Tibial nerve (tissue), 4 donors: ENCODE measurements at regions not wholly inside any gene's neighbourhood (a gene's known extent, or its start where the extent isn't known, plus 50 kb on each side); places are given as distances from the start of the nearest gene placed in this dataset.

Experiments
- DNase-seq, 2 donors: peaks; one replicate each; pipeline ENCODE4 v3.0.0-alpha.2; 2019; ENCODE audit warnings: low spot score in 2 of 2
- H3K27ac ChIP-seq, 4 donors: fragments of 200-600 bp; sonication (generic) in 3 of 4; one replicate each; pipeline ENCODE4 v1.5.1; 2017 to 2019; ENCODE audit warnings: mild to moderate bottlenecking in 1 of 4
- H3K27me3 ChIP-seq, 2 donors: fragments of 200-600 bp; sonication (generic) in 1 of 2; one replicate each; pipeline versions ENCODE4 v1.5.1 to v1.6.0; 2017 to 2019
- H3K36me3 ChIP-seq, 3 donors: fragments of 200-600 bp; sonication (generic); one replicate each; pipeline ENCODE4 v1.5.1; 2018 to 2019
- H3K4me1 ChIP-seq, 4 donors: fragments of 200-600 bp; sonication (generic) in 3 of 4; one replicate each; pipeline ENCODE4 v1.5.1; 2017 to 2019
- H3K4me3 ChIP-seq, 4 donors: fragments of 200-600 bp; sonication (generic) in 3 of 4; one replicate each; pipeline ENCODE4 v1.5.1; 2017 to 2019; ENCODE audit warnings: mild to moderate bottlenecking in 1 of 4, moderate library complexity in 1 of 4
- H3K9me3 ChIP-seq, 4 donors: fragments of 200-600 bp; sonication (generic) in 3 of 4; one replicate each; pipeline ENCODE4 v1.5.1; 2017 to 2019
- EP300 ChIP-seq, 2 donors: sonication (generic); formaldehyde crosslinking; IDR thresholded peaks; one replicate each; pipeline ENCODE4 v1.6.1; 2017; ENCODE audit warnings: antibody characterized with exemption in 2 of 2, mild to moderate bottlenecking in 1 of 2
- POLR2A ChIP-seq, 2 donors: fragments of 450-650 bp; IDR thresholded peaks; one replicate each; pipeline ENCODE4 v1.6.1; 2017; ENCODE audit warnings: antibody characterized with exemption in 2 of 2, mild to moderate bottlenecking in 2 of 2, moderate library complexity in 2 of 2
- WGBS, 2 donors: methylation state at CpG; one replicate each; pipeline ENCODE4 v1.1.5; 2018; 5-methylcytosine and 5-hydroxymethylcytosine counted together
- TF ChIP-seq, protein P1 (sequence below), 5 experiments: fragments of 200-600 bp in 3 of 5; fragments of 450-650 bp in 2 of 5; sonication (generic) in 3 of 5; IDR thresholded peaks; one replicate each; pipeline ENCODE4 v1.5.1; 2016 to 2019; ENCODE audit warnings: antibody characterized with exemption in 5 of 5, mild to moderate bottlenecking in 3 of 5, moderate library complexity in 2 of 5

DNA sequence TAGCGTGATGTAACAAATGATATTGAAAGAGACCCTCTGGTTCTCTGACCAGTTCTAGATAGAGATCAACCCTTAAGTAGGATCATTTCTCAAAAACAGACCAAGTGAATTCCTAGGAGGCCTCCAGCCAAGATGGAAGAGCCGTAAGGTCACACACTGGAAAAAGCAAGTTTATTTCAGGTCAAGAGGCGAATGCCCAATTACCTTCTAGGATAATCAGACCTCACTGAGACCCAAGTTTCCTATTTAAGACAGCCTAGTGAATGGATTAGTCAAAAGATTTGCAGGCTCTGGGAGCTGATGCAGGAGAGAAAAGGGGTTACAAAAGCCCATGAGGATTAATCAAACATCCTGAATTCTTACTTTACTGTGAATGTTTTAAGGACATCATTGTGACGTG is 486.1 kb upstream of the NRP1 start:
- TF ChIP-seq, protein P1, sequence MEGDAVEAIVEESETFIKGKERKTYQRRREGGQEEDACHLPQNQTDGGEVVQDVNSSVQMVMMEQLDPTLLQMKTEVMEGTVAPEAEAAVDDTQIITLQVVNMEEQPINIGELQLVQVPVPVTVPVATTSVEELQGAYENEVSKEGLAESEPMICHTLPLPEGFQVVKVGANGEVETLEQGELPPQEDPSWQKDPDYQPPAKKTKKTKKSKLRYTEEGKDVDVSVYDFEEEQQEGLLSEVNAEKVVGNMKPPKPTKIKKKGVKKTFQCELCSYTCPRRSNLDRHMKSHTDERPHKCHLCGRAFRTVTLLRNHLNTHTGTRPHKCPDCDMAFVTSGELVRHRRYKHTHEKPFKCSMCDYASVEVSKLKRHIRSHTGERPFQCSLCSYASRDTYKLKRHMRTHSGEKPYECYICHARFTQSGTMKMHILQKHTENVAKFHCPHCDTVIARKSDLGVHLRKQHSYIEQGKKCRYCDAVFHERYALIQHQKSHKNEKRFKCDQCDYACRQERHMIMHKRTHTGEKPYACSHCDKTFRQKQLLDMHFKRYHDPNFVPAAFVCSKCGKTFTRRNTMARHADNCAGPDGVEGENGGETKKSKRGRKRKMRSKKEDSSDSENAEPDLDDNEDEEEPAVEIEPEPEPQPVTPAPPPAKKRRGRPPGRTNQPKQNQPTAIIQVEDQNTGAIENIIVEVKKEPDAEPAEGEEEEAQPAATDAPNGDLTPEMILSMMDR (IDR thresholded peaks at IDR 0.05): no peak
- TF ChIP-seq POLR2A (IDR thresholded peaks at IDR 0.05): no peak
- TF ChIP-seq EP300 (IDR thresholded peaks at IDR 0.05): no peak
- Histone ChIP-seq H3K9me3 (no peaks in the 10 kb centered on the region), H3K4me1 (no peaks in the 10 kb centered on the region), H3K27me3 (no peaks in the 10 kb centered on the region), H3K36me3 (no peaks in the 10 kb centered on the region), H3K4me3 (no peak overlapping the region), H3K27ac (no peak overlapping the region)
- 71 to 83% methylated on average over 4 of the region's 4 CpGs for WGBS, 2 donors
- DNase-seq: no peak

DNA sequence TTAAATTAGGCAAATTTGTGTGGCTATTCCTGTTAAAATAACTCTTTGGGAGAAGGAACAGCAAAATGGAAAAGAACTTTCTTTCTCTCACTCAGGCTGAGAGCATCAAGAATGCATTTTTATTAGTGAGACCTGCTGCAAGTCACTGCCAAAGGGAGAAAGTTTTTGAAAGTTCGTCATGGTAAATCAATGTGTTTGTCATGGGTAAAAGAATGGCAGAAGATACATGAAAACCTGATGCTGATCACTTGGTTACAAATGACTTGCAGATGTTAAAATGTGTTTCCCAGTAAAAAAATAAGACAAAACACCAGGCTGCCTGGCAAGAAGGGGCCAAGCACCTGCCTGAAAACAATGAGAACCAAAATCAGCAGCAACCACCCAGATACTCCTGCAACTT is 484.7 kb upstream of the NRP1 start:
- Histone ChIP-seq H3K9me3 (no peaks in the 10 kb centered on the region), H3K4me1 (no peaks in the 10 kb centered on the region), H3K36me3 (no peaks in the 10 kb centered on the region), H3K27me3 (no peaks in the 10 kb centered on the region), H3K27ac (no peak overlapping the region), H3K4me3 (no peak overlapping the region)
- 40 to 53% methylated on average over 1 of the region's 1 CpG for WGBS, 2 donors
- no peak for DNase-seq
- TF ChIP-seq, protein P1 (IDR thresholded peaks at IDR 0.05): no peak

DNA sequence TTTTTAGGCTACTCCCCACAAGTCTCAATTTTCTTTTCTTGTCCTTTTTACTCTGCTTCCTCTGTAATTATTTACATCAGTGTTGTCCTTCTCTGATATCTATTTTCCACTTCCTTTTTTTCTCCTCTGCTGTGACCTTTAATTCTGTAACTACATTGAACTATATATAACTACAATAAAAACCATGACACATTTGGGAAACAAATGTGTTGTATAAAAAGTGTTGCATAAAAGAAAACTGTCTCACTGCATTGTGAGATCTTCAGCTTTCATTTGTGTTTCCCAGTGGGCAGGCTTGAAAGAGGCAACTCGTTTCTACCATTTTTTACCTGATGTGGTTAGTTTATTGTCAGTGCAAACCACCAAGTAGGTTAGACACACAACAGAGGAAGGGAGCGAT is 483.9 kb upstream of the NRP1 start:
- Histone ChIP-seq H3K4me1 (no peaks in the 10 kb centered on the region), H3K36me3 (no peaks in the 10 kb centered on the region), H3K27me3 (no peaks in the 10 kb centered on the region), H3K9me3 (no peaks in the 10 kb centered on the region), H3K4me3 (no peak overlapping the region), H3K27ac (no peak overlapping the region)
- TF ChIP-seq EP300 (IDR thresholded peaks at IDR 0.05) (no peak), POLR2A (IDR thresholded peaks at IDR 0.05) (no peak)
- TF ChIP-seq, protein P1 (IDR thresholded peaks at IDR 0.05): no peak
- DNase-seq: no peak
- WGBS, 2 donors: 76 to 79% methylated on average over 2 of the region's 2 CpGs

DNA sequence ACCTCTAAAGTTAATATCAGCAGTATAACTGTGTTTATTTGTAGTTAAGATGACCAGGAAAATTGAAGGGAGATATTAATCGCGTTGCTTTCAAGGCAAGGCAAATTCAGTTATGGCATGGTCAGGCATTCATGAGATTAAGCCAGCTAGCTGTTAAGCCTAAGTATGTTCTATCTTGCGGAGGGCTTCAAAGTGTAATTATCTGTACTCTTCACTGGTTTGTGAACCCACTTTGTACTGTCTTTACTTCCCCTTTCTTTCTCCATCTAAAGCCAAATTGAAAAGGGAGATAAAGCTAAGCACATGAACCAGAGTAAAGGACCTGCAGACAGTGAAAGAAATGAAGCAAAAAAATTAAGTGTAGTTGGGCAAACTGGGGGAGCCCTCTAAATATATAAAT is 483.1 kb upstream of the NRP1 start:
- WGBS, 2 donors: 90 to 95% methylated on average over 3 of the region's 3 CpGs
- Histone ChIP-seq H3K36me3 (no peaks in the 10 kb centered on the region), H3K4me3 (no peak overlapping the region), H3K27ac (no peak overlapping the region), H3K27me3 (no peaks in the 10 kb centered on the region), H3K4me1 (no peaks in the 10 kb centered on the region), H3K9me3 (no peaks in the 10 kb centered on the region)
- TF ChIP-seq, protein P1 (IDR thresholded peaks at IDR 0.05): no peak
- TF ChIP-seq EP300 (IDR thresholded peaks at IDR 0.05): no peak
- no peak for TF ChIP-seq POLR2A (IDR thresholded peaks at IDR 0.05)
- DNase-seq: no peak

DNA sequence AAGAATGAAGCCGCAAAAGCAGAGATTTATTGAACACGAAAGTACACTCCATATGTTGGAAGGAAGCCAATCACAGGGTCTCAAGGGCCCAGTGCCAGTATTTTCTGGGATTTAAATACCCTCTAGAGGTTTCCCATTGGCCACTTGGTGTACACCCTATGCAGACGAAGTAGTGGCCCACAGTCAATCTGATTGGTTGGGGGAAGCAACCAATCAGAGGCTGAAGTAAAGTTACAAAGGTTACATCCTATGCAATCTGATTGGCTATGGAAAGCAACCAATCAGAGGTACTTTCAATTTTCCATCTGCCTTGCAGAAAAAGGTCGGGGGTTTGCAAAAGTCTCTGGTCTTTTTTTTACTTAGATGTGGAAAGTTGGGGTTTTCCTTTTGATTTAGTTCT is 481.3 kb upstream of the NRP1 start:
- Histone ChIP-seq H3K9me3 (no peaks in the 10 kb centered on the region), H3K27ac (no peak overlapping the region), H3K4me1 (no peaks in the 10 kb centered on the region), H3K36me3 (no peaks in the 10 kb centered on the region), H3K4me3 (no peak overlapping the region), H3K27me3 (no peaks in the 10 kb centered on the region)
- no peak for TF ChIP-seq EP300 (IDR thresholded peaks at IDR 0.05)
- TF ChIP-seq POLR2A (IDR thresholded peaks at IDR 0.05): no peak
- TF ChIP-seq, protein P1 (IDR thresholded peaks at IDR 0.05): no peak
- DNase-seq: no peak
- WGBS, 2 donors: 90 to 95% methylated on average over 4 of the region's 4 CpGs
